Lower leg skin (tissue), 3 donors: ENCODE measurements at regions not wholly inside any gene's neighbourhood (a gene's known extent, or its start where the extent isn't known, plus 50 kb on each side); places are given as distances from the start of the nearest gene placed in this dataset.

Experiments used
- POLR2A ChIP-seq, 2 donors: fragments of 450-650 bp; IDR thresholded peaks; one replicate each; pipeline ENCODE4 v1.6.1; 2016 to 2017; ENCODE audit warnings: antibody characterized with exemption in 2 of 2, mild to moderate bottlenecking in 1 of 2, moderate library complexity in 1 of 2
- TF ChIP-seq, protein P1 (sequence below), 3 donors: fragments of 450-650 bp; IDR thresholded peaks; one replicate each; pipeline ENCODE4 v1.5.1; 2016; ENCODE audit warnings: antibody characterized with exemption in 3 of 3, mild to moderate bottlenecking in 3 of 3, moderate library complexity in 2 of 3

- TF ChIP-seq, protein P1, sequence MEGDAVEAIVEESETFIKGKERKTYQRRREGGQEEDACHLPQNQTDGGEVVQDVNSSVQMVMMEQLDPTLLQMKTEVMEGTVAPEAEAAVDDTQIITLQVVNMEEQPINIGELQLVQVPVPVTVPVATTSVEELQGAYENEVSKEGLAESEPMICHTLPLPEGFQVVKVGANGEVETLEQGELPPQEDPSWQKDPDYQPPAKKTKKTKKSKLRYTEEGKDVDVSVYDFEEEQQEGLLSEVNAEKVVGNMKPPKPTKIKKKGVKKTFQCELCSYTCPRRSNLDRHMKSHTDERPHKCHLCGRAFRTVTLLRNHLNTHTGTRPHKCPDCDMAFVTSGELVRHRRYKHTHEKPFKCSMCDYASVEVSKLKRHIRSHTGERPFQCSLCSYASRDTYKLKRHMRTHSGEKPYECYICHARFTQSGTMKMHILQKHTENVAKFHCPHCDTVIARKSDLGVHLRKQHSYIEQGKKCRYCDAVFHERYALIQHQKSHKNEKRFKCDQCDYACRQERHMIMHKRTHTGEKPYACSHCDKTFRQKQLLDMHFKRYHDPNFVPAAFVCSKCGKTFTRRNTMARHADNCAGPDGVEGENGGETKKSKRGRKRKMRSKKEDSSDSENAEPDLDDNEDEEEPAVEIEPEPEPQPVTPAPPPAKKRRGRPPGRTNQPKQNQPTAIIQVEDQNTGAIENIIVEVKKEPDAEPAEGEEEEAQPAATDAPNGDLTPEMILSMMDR (IDR thresholded peaks at IDR 0.05) = no peak
- TF ChIP-seq POLR2A (IDR thresholded peaks at IDR 0.05) = no peak
These were observed 205.5 kb upstream of the SLC24A2 start for GRCh38 chr9:19994296-19994695.
